ENCODE measurements at regions not wholly inside any gene's neighbourhood (a gene's known extent, or its start where the extent isn't known, plus 50 kb on each side); places are given as distances from the start of the nearest gene placed in this dataset.
"Not testable (repeated sequence)": the region's sequence is repeated elsewhere in the genome, so short reads cannot be mapped to it uniquely, and the experiment has no call there.

GRCh38 chr5:174498575-174498974, 225.8 kb upstream of the MSX2 start:
- DNase-seq = not testable (repeated sequence)

- DNase-seq = no peak
These were observed 223.7 kb upstream of the MSX2 start for GRCh38 chr5:174500636-174501035.

- DNase-seq = no peak
These were observed 222.8 kb upstream of the MSX2 start for GRCh38 chr5:174501461-174502069.

GRCh38 chr5:174503086-174503460, 221.3 kb upstream of the MSX2 start:
- no peak for DNase-seq

- no peak for DNase-seq
These were observed 220.7 kb upstream of the MSX2 start for GRCh38 chr5:174503461-174504265.

- no peak for DNase-seq
These were observed 220.1 kb upstream of the MSX2 start for GRCh38 chr5:174504266-174504726.

- DNase-seq = no peak
These were observed 218.8 kb upstream of the MSX2 start for GRCh38 chr5:174505621-174506020.

GRCh38 chr5:174510782-174511453, 213.5 kb upstream of the MSX2 start:
- not testable (repeated sequence) for DNase-seq

GRCh38 chr5:174511714-174512253, 212.6 kb upstream of the MSX2 start:
- DNase-seq = no peak

GRCh38 chr5:174514325-174514724, 210.1 kb upstream of the MSX2 start:
- DNase-seq = no peak

- DNase-seq = no peak
These were observed 209.4 kb upstream of the MSX2 start for GRCh38 chr5:174514983-174515394.

- no peak for DNase-seq
These were observed 207.6 kb upstream of the MSX2 start for GRCh38 chr5:174516741-174517140.

GRCh38 chr5:174518512-174518911, 205.9 kb upstream of the MSX2 start:
- DNase-seq = no peak

- no peak for DNase-seq
These were observed 203.7 kb upstream of the MSX2 start for GRCh38 chr5:174520420-174521396.

GRCh38 chr5:174521449-174521848, 202.9 kb upstream of the MSX2 start:
- DNase-seq = no peak

GRCh38 chr5:174522480-174523260, 201.7 kb upstream of the MSX2 start:
- DNase-seq = no peak

GRCh38 chr5:174523311-174524071, 200.9 kb upstream of the MSX2 start:
- DNase-seq = no peak

- no peak for DNase-seq
These were observed 200.0 kb upstream of the MSX2 start for GRCh38 chr5:174524351-174524750.

GRCh38 chr5:174526177-174526576, 198.2 kb upstream of the MSX2 start:
- no peak for DNase-seq

- no peak for DNase-seq
These were observed 196.4 kb upstream of the MSX2 start for GRCh38 chr5:174527916-174528540.
